Stimulated activated CD8-positive, alpha-beta memory T cell treated with anti-CD3 and anti-CD28 coated beads, Interleukin-15, amount 100 ng/mL, for 1 hour (primary cell): ENCODE measurements at regions not wholly inside any gene's neighbourhood (a gene's known extent, or its start where the extent isn't known, plus 50 kb on each side); places are given as distances from the start of the nearest gene placed in this dataset.

Source experiments
- DNase-seq: peaks from one replicate; pipeline ENCODE4 v3.0.0-alpha.2; 2020; ENCODE audit warnings: low read depth

DNA sequence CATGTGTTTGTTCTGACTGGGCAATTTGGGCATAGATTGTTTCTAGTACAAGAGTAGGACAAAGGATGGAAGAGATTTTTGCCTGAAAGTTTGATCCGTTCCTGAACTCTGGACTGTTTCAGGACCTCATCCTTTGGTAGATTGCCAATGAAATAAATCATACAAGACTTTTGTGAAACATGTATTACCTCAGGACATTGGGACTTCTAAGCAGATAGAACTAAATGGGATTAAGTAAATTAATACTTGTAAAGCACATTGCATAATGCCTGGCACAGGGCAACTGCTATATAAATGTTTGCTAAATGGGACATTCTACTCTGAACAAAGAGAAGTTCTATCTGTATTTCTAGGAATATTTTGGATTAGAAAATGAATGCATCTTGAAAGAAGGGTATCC lies 164.8 kb upstream of the RPS6KA3 start:
- no peak for DNase-seq

DNA sequence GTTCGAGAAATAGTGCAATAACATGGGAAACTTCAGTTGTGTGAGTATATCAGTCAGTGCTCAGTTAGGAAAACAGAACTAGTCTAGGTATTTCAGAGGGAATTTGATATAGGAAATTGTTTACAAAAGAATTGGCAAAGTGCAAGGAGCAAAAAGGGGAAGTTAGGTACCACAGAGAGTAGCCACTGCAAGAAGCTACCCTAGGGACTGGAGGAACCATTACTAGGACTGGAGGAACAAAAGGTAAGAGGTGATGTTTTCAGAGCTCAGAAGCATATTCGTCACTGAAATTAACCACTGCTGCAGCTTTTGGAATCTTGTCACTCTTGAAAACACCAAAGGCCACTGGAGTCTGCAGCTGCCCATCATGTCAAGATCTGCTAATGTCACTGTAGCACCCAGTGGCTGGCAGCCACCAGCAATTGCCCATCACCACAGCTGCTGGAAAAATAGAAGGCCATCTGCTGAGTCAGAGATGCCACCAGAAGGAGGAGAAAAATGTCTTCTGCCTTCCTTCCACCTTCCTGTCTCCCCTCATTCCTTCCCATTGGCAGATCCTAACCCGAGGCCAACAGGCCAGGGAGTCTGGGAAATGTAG lies 160.6 kb upstream of the RPS6KA3 start:
- no peak for DNase-seq

GRCh38 chrX:20421697-20422096 lies 155.0 kb upstream of the RPS6KA3 start:
- no peak for DNase-seq

DNA sequence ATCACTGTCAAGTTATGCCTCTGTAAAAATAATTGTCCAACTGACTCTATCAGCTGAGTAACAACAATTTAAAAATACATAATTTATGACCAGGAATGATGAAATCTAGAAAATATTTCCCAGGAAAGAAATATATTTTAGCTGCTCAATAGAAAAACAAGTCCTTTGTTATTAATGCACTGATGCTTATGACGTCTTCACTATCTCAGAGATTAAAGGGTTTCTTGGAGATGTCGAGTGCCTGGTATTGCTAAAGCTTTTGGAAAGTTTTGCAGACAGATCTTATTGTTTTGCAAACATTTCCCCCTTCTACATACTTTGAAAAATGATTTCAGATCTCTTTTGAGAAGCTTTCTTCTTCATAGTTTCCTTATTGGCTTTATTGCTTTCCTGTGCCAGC lies 154.6 kb upstream of the RPS6KA3 start:
- DNase-seq, result no peak

DNA sequence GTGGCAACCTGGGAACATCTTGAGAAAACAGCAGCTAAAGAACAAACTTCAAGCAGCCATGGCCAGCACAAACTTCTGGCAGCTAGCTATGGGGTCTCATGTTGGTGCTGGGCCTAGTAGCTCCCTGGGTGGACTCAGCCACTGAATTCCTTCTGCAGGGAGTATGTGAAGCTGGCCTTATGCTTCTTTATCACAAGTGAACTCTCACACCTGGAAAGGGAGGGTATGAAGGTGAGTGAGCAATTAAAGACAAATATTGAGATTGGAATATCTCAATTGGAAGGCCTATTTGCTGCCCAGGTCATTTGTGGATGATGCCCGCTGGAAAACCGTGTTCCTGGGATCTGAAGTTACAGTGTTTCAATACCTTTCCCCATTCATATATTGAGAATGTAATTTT lies 153.3 kb upstream of the RPS6KA3 start:
- no peak for DNase-seq

- no peak for DNase-seq
Observed at GRCh38 chrX:20418379-20419150, 151.9 kb upstream of the RPS6KA3 start.

GRCh38 chrX:20414762-20415445 lies 148.2 kb upstream of the RPS6KA3 start:
- no peak for DNase-seq

DNA sequence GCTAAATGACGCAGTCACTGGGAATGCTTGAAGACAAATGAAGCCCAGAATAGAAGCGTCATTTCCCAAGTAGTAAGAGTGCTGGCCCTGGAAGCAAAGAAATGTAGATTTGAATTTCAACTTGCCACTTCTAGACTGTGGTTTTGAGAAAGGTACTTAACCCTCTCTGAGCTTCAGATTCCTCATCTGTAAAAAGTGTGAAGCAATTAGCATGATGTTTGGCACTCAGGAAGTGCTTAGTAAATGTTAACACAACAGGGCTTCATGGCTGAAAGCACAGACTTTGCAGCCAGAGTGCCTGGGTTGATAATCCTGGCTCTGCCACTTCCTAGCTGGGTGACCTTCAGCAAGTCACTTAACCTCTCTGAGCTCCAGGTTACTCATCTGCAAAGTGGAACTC lies 147.4 kb upstream of the RPS6KA3 start:
- no peak for DNase-seq

GRCh38 chrX:20412871-20413486 lies 146.3 kb upstream of the RPS6KA3 start:
- no peak for DNase-seq

- no peak for DNase-seq
Observed at GRCh38 chrX:20410540-20410939, 143.8 kb upstream of the RPS6KA3 start.

DNA sequence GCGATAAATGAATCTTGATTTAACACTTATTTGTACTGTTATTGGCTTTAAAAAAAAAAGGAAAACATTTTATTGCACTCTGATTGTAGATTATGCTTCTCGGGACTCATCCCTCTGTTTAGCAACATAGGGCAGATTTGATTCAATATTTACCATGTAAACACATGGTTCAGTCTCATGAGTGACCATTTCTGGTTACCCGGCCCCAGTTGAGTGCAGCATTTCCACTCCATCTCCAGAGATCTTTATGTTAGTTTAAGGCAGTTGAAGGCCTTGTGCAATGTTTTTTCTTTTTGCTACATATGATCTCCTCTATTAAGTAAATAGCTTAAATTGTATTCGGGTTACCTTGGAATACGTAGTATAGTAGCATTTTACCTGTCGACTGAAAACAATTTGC lies 143.3 kb upstream of the RPS6KA3 start:
- DNase-seq, result no peak

GRCh38 chrX:20402956-20403355 lies 136.2 kb upstream of the RPS6KA3 start:
- no peak for DNase-seq

- DNase-seq, result no peak
Observed at GRCh38 chrX:20399728-20400414, 133.2 kb upstream of the RPS6KA3 start.

GRCh38 chrX:20397587-20397986 lies 130.9 kb upstream of the RPS6KA3 start:
- no peak for DNase-seq

- no peak for DNase-seq
Observed at GRCh38 chrX:20394451-20394850, 127.7 kb upstream of the RPS6KA3 start.

GRCh38 chrX:20393944-20394343 lies 127.2 kb upstream of the RPS6KA3 start:
- no peak for DNase-seq

DNA sequence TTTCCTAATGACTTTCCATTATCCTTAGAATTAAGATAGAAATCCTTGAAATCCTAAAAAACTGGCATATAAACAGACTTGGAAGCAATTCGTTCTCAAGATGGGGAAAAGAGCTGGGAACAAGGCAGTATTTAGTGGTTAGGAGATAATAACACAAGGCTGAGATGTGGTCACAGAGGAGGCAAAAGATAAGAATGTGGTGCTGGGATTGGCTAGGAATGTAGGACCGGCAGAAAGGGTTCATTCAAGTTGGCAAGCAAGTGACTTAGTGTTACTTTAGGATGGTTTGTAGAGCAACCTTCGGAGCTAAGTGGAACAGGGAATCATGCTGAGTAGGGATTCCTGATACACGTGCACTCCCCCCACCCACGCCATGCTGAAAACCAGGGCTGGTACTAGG lies 121.9 kb upstream of the RPS6KA3 start:
- DNase-seq, result no peak

DNA sequence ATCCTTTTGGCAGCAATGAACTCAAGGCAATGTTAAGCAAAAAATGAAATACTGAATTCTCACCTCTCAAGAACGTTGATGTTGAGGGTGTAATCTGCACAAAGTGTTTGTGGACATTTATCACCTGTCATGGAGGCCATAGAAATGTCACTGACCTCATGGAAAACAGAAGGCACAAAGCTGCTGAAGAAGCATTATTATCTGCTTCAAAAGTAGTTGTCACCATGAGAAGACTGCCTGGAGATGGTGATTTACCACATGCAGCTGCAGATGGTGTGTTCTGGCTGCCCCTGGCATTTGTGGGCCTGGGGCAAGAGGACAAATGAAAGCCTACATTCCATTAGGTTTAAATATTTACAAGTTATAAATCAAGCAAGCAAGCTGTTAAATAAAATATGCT lies 116.8 kb upstream of the RPS6KA3 start:
- DNase-seq, result no peak

- no peak for DNase-seq
Observed at GRCh38 chrX:20382518-20383297, 116.0 kb upstream of the RPS6KA3 start.

DNA sequence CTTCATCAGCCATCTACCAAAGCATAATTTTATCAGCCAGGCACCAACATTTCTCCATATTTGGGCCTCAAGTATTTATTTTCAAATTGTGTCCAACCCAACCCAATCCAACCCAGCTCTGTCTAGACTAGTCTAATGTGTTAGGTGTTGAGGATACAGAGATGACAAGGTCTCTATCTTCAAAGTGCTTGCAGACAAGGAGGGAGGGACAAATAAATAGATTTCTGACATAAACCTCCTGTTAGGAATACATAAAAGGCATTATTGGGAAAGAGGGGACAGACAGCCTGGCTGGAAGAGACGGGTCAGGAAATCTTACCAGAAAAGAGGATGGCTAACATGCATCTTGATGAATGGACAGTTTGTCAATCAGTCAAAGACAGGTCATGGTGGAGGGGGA lies 115.4 kb upstream of the RPS6KA3 start:
- no peak for DNase-seq

GRCh38 chrX:20378233-20378920 lies 111.7 kb upstream of the RPS6KA3 start:
- DNase-seq, result no peak
